Ascending aorta (tissue), 2 donors: ENCODE measurements at regions not wholly inside any gene's neighbourhood (a gene's known extent, or its start where the extent isn't known, plus 50 kb on each side); places are given as distances from the start of the nearest gene placed in this dataset.
"Not testable (repeated sequence)": the region's sequence is repeated elsewhere in the genome, so short reads cannot be mapped to it uniquely, and the experiment has no call there.

Experiments
- DNase-seq, 2 donors: peaks; one replicate each; pipeline ENCODE4 v3.0.0-alpha.2; 2019; ENCODE audit warnings: low spot score in 2 of 2
- H3K27ac ChIP-seq, 2 donors: fragments of 200-600 bp; sonication (generic); one replicate each; pipeline ENCODE4 v1.5.1; 2016 to 2017; ENCODE audit warnings: mild to moderate bottlenecking in 1 of 2
- H3K27me3 ChIP-seq: fragments of 200-600 bp; sonication (generic); one replicate; pipeline ENCODE4 v1.5.1; 2017
- H3K36me3 ChIP-seq, 2 donors: fragments of 200-600 bp; sonication (generic); one replicate each; pipeline ENCODE4 v1.5.1; 2016
- H3K4me1 ChIP-seq, 2 donors: fragments of 200-600 bp; sonication (generic); one replicate each; pipeline ENCODE4 v1.5.1; 2016 to 2017; ENCODE audit warnings: mild to moderate bottlenecking in 1 of 2
- H3K4me3 ChIP-seq, 2 donors: fragments of 200-600 bp; sonication (generic); one replicate each; pipeline ENCODE4 v1.5.1; 2016 to 2017; ENCODE audit warnings: mild to moderate bottlenecking in 1 of 2
- H3K9me3 ChIP-seq, 2 donors: fragments of 200-600 bp; sonication (generic); one replicate each; pipeline ENCODE4 v1.5.1; 2016
- intact Hi-C: fragments of 100-400 bp; cut with DNase I; formaldehyde crosslinking; loops from one replicate; pipeline ENCODE4 v1.15.1; 2023
- TF ChIP-seq, protein P1 (sequence below), 3 experiments: fragments of 200-600 bp in 2 of 3; fragments of 450-650 bp in 1 of 3; sonication (generic) in 2 of 3; IDR thresholded peaks; one replicate each; pipeline ENCODE4 v1.5.1; 2016 to 2019; ENCODE audit warnings: antibody characterized with exemption in 3 of 3, mild to moderate bottlenecking in 1 of 3, moderate library complexity in 1 of 3

DNA sequence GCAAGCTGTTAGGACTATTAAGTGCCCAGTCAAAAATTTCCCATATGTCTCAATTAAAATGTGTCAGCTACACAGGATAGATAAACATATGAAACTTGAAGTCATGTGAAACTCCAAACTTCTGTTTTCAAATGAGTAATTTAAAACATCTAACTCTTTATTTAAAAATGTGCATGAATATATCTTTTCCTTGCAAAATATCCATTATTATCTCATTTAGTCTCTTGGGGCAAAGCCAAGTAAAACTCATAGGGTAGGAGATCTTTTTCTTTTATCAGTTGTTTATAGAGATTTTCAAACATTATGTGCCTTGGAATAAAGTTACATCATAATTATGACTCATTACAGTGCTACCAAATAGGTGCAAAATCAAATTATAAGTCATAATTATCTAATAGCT lies 2020.1 kb upstream of the PRR20A start:
- TF ChIP-seq, protein P1, sequence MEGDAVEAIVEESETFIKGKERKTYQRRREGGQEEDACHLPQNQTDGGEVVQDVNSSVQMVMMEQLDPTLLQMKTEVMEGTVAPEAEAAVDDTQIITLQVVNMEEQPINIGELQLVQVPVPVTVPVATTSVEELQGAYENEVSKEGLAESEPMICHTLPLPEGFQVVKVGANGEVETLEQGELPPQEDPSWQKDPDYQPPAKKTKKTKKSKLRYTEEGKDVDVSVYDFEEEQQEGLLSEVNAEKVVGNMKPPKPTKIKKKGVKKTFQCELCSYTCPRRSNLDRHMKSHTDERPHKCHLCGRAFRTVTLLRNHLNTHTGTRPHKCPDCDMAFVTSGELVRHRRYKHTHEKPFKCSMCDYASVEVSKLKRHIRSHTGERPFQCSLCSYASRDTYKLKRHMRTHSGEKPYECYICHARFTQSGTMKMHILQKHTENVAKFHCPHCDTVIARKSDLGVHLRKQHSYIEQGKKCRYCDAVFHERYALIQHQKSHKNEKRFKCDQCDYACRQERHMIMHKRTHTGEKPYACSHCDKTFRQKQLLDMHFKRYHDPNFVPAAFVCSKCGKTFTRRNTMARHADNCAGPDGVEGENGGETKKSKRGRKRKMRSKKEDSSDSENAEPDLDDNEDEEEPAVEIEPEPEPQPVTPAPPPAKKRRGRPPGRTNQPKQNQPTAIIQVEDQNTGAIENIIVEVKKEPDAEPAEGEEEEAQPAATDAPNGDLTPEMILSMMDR (IDR thresholded peaks at IDR 0.05): no peak
- Histone ChIP-seq H3K4me1 (no peaks in the 10 kb centered on the region), H3K9me3 (no peaks in the 10 kb centered on the region), H3K4me3 (no peak overlapping the region), H3K36me3 (no peaks in the 10 kb centered on the region), H3K27ac (no peak overlapping the region), H3K27me3 (no peaks in the 10 kb centered on the region)
- intact Hi-C loops: no loop called here
- no peak for DNase-seq

DNA sequence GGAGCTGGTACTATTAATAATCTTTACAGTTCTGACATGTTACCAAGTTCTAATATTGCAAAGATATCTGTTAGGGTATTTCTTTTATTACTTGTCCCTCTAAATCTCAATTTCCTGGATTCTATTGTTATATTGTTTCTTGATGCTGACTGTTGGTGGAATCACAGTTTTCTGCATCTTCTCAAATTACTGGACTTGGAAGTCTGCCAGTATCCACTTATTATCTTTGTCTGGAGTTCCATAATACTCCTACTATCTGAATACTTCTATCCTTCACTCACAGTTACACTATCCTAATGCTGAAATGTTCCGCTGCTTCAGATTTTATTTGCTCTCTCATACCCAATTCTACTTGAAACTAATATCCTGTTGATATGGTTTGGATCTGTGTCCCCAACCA lies 1985.7 kb upstream of the PRR20A start:
- no peak overlapping the region for H3K4me3 ChIP-seq
- H3K9me3 ChIP-seq: no peaks in the 10 kb centered on the region
- H3K27me3 ChIP-seq: no peaks in the 10 kb centered on the region
- no peak overlapping the region for H3K27ac ChIP-seq
- DNase-seq: no peak
- TF ChIP-seq, protein P1 (IDR thresholded peaks at IDR 0.05): no peak
- H3K36me3 ChIP-seq: no peaks in the 10 kb centered on the region
- H3K4me1 ChIP-seq: no peaks in the 10 kb centered on the region
- intact Hi-C loops: no loop called here

DNA sequence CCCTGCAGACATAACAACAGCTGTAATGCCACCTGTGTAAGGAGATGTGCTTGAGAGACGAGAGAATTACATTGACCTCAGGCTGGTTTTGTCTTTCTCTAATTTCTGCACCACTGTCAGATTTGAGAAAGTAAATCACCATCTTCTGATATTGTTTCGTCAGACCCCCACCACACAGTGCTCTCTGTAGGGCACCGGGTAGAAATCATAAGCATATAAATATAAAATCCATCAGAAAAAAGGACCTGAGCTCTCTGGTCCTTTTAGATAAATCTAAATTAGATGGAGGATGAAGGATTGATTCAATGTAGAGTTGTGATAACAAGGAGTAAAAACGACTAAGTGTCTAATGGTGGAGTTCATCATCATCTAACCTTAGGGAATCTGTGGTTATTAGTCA lies 1981.0 kb upstream of the PRR20A start:
- no peak overlapping the region for H3K4me3 ChIP-seq
- TF ChIP-seq, protein P1 (IDR thresholded peaks at IDR 0.05): no peak
- intact Hi-C loops: loop anchor here (5.0 kb wide), 1 partner anchor 1048 kb away; no protein-coding TSS in a partner anchor
- no peak overlapping the region for H3K27ac ChIP-seq
- DNase-seq: no peak
- H3K4me1 ChIP-seq: no peaks in the 10 kb centered on the region
- no peaks in the 10 kb centered on the region for H3K36me3 ChIP-seq
- no peaks in the 10 kb centered on the region for H3K27me3 ChIP-seq
- H3K9me3 ChIP-seq: no peaks in the 10 kb centered on the region

DNA sequence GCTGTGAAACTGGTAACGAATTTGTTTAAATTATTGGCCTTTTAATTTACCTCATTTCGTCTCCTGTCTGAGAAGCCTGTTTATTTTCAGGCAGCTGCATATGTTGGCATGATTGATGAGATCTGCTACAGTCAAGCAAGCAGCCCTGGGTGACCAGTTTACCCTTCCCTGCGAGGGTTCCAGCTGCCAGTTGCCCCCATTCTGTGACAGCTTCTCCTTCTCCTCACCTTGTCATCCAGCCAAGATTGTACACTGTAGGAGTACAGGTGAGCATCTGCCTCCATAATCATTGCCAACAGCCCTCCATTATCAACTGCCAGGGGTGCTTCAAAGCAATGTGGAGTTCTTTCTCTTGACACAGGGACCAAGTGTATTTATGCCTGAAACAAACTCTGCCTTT lies 1979.9 kb upstream of the PRR20A start:
- no peaks in the 10 kb centered on the region for H3K9me3 ChIP-seq
- H3K4me1 ChIP-seq: no peaks in the 10 kb centered on the region
- TF ChIP-seq, protein P1 (IDR thresholded peaks at IDR 0.05): no peak
- no peaks in the 10 kb centered on the region for H3K27me3 ChIP-seq
- H3K27ac ChIP-seq: no peak overlapping the region
- intact Hi-C loops: loop anchor here (5.0 kb wide), 1 partner anchor 1046 kb away; no protein-coding TSS in a partner anchor
- no peak for DNase-seq
- H3K36me3 ChIP-seq: no peaks in the 10 kb centered on the region
- no peak overlapping the region for H3K4me3 ChIP-seq

DNA sequence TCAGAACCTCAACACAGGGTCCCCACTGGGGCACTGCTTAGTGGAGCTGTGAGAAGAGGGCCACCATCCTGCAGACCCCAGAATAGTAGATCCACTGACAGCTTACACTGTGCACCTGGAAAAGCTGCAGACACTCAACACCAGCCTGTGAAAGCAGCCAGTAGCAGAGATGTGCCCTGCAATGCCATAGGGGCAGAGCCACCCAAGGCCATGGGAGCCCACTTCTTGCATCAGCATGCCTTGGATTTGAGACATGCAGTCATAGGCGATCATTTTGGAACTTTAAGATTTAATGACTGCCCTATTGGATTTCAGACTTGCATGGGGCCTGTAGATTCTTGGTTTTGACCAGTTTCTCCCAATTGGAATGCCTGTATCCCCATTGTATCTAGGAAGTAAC lies 1962.1 kb upstream of the PRR20A start:
- H3K4me3 ChIP-seq, H3K27ac ChIP-seq, DNase-seq, H3K9me3 ChIP-seq, H3K36me3 ChIP-seq, H3K27me3 ChIP-seq, H3K4me1 ChIP-seq, intact Hi-C loops: not testable (repeated sequence)

DNA sequence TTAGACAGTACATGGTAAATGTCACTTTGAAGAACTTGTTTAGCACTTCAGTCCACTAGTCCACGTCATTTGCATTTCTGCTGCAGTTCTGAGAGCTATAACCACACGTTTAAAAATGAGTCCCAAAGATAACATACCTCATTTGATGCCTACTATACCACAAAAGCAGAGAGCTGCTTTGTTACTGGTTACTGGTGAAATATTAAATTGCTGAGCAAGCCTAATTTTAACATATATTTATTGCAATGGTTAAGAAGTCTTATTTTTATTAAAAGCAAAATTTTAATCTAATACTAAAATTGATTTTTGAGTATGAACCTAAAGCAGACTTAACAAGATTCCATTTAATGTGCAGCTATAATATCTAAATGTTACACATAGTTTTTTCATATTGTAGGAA lies 1949.7 kb upstream of the PRR20A start:
- no peaks in the 10 kb centered on the region for H3K27me3 ChIP-seq
- H3K27ac ChIP-seq: no peak overlapping the region
- no peak for DNase-seq
- no peak overlapping the region for H3K4me3 ChIP-seq
- no peaks in the 10 kb centered on the region for H3K4me1 ChIP-seq
- TF ChIP-seq, protein P1 (IDR thresholded peaks at IDR 0.05): no peak
- intact Hi-C loops: no loop called here
- H3K36me3 ChIP-seq: no peaks in the 10 kb centered on the region
- H3K9me3 ChIP-seq: no peaks in the 10 kb centered on the region
